NCI-H510A treated with DMSO at 0.1 percent for 48 hours (cell line): ENCODE measurements at regions not wholly inside any gene's neighbourhood (a gene's known extent, or its start where the extent isn't known, plus 50 kb on each side); places are given as distances from the start of the nearest gene placed in this dataset.
"Not testable (repeated sequence)": the region's sequence is repeated elsewhere in the genome, so short reads cannot be mapped to it uniquely, and the experiment has no call there.

Source experiments
- DNase-seq: peaks from one replicate; lab custom pipeline; 2025; lab: John Stamatoyannopoulos, UW

- no peak for DNase-seq
Measured at GRCh38 chr3:78313332-78313731, 1273.4 kb downstream of the ROBO2 start.

DNA sequence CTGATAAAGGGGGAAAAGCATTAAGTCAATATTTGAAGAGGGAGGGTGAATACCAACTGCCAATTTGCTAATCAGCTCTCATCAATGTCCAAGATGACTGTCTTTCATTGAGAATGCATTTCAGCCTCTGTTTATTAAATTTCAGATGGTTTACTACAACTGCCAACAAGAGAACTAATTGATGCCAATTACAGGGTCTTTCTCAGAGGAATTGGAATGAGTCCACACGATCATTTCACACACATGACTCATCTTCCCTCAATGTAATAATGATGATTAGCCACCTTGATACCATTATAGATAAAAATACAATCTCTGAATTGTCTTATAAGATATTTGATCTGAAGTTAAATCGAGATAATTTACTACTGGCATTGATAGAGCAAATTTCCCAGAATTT is 1274.4 kb downstream of the ROBO2 start:
- no peak for DNase-seq

DNA sequence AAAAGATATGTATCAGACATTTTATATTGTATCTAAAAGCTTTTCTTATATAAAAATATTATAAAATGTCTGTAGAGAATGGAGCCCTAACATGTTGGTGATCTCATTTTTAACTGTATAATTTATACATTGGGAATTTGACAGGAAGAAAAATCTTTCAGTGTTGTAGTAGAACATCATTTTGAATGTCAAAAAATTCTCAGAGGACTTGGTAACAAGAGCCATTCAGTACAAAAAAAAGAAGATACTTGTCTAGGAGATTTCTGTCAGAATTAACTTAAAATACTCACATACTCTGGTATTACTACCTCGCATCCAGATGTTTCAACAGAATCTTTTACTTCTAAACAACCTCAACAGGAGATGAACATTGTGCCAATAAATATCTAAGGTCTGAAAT is 1277.9 kb downstream of the ROBO2 start:
- DNase-seq: no peak

GRCh38 chr3:78322780-78323179 is 1282.9 kb downstream of the ROBO2 start:
- DNase-seq: no peak

DNA sequence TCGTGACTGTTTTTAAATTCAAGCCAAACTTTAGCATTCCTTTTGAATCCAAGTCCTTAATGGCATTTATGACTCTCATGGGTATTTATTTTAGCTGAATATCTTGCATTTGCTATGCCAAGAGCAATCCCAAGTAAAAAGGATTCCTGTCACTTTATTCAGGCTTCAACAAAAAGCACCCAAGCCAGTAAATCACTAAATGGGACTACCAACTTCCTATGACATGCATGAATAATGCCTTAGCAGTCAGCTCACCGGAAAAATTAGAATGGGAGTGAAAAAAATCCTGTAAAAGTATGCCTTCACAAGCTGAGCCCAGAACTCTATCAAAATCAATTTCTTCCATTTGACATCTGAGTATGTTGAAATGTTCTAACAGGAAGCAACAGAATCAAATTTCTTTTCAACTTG is 1297.9 kb downstream of the ROBO2 start:
- DNase-seq: no peak

GRCh38 chr3:78338405-78338804 is 1298.5 kb downstream of the ROBO2 start:
- DNase-seq: no peak

DNA sequence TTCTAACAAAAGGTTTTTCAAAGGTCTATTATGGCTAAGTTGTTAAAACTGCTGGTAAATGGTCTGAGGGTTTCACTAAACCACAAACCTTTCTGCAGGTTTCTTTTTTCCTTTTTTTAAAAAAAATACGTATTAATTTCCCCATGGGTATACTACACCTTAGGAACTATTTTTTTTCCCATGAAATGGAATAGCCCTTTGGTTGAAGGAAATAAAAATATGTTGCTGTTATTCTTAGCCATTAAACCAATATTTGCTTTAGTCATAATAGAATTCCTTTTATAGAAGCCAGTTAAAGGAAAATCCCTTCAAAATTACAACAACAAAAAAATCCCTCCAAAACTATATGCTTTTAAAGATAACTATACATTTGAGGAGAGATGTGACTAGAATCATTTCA is 1303.3 kb downstream of the ROBO2 start:
- DNase-seq: no peak

DNA sequence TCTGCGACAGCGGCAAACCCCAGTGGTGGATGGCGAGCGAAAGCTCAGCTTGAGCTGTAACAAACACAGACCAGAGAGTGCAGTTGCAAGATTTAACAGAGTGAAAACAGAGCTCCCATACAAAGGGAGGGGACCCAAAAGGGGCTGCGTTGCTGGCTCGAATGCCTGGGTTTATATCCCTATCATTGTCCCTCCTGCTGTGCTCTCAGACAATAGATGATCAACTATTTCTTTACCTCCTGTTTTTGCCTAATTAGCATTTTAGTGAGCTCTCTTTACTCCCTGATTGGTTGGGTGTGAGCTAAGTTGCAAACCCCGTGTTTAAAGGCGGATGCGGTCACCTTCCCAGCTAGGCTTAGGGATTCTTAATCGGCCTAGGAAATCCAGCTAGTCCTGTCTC is 1304.4 kb downstream of the ROBO2 start:
- DNase-seq: not testable (repeated sequence)

- no peak for DNase-seq
Measured at GRCh38 chr3:78344918-78345317, 1305.0 kb downstream of the ROBO2 start.

DNA sequence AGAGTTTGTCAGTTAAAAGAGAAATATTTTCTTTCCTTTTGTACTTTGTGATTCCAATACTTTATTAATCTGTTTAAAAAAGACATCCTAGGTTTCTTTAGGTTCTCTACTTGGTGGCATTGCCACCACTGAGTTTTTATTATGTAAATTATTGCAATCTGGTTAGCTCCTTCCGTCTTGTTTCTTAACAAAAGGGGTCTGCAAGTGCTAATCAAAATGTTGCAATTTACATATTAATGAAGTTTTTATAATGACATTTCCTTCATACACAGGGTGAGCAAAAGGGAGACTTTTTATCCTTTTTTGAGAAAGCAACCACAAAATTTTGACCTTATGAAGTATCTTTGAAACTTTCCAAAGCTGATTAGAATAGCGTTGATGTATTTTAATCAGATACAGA is 1307.3 kb downstream of the ROBO2 start:
- DNase-seq: no peak

- DNase-seq: no peak
Measured at GRCh38 chr3:78348664-78349063, 1308.8 kb downstream of the ROBO2 start.

DNA sequence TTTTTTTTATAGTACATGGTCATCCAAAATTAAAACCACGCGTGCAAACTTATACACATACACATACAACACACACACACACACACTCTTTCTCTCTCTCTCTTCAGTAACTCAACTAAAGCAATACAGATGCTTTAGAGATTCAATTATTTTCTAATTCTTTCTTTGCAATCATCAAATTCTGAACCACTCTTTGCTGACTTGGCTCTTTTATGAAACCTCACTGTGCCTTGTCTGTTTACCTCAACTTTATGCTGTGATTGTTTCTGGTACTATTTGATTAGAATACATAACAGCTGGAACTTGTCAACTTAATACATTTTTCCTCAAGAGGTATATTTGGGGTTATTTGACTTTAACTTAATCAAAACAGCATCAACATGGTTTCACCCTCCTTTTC is 1309.7 kb downstream of the ROBO2 start:
- DNase-seq: no peak

DNA sequence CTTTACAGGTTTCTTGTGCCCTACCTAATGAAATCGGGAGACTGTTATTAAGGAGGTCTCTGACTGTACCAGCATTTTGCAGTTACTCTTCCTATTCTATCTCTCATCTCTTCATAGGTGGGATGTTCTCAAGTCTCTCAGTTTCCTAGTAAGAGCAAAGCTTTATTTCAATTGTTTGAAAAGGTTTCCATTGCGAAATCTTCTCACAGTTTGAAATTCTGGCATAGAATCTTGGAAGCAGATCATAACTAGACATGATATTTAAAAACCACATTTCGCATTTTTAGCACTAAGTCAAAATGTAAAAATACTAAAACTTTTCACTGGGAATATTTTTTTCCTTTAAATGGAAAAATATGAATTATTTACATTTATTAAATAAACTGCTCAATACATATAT is 1311.4 kb downstream of the ROBO2 start:
- no peak for DNase-seq

DNA sequence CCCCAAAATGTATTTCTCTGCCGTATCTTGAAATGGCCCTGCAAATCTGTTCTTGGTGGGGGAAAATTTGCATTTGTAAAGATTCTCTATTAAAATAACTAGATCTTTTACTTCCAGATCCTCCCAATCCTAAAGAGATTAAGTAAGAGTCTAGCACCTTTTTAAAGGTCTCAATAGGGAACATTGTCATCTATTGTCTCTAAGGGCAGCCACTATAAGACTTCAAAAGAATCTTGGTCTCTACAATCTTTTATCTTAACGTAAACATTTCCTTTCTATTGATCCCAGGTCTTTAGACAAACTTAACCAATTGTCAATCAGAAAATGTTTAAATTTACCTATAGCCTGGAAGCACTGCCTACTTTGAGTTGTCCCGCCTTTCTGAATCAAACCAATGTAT is 1313.3 kb downstream of the ROBO2 start:
- no peak for DNase-seq

DNA sequence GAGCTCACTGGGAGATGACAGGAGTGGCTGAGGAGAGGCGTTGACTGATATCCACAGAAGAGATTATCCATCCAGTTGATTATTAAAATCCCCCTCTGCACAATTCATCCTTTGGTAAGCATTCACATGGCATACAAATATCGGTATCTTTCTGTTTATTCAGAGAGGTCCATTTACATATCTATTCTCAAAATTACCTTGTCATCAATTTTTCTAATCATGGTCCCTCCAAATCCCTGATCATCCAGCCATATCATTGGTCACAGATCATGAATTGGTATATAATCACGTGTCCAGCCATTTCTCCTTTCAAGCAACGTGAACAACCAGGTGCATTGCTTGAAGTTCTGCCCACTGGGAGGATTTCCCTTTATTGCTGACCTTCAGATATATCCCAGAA is 1321.0 kb downstream of the ROBO2 start:
- no peak for DNase-seq

- no peak for DNase-seq
Measured at GRCh38 chr3:78368636-78369345, 1328.9 kb downstream of the ROBO2 start.

DNA sequence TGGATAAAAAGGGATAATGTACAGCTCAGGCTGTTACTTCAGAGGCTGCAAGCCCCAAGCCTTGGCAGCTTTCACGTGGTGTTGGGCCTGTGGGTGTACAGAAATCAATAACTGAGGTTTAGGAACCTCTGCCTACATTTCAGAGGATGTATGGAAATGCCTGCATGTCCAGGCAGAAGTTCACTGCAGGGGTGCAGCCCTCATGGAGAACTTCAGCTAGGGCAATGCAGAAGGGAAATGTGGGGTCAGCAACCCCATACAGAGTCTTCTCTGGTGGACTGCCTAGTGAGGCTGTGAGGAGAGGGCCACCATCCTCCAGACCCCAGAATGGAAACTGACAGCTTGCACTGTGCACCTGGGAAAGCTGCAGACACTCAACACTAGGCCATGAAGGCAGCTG is 1350.3 kb downstream of the ROBO2 start:
- no peak for DNase-seq

DNA sequence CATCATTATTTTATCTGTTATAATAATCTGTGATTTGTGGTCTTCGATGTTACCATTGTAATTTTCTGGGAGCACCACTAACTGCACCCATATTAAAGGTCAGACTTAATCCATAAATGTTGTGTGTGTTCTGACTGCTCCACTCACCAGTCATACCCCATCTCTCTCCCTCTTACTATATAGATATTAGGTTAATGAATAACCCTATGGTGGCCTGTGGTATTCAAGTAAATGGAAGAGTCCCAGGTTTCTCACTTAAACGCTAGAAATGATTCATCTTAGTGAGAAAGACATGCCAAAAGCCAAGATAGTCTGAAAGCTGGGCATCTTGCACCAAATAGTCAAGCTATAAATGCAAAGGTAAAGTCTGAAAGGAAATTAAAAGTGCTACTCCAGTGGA is 1358.5 kb downstream of the ROBO2 start:
- DNase-seq: no peak

DNA sequence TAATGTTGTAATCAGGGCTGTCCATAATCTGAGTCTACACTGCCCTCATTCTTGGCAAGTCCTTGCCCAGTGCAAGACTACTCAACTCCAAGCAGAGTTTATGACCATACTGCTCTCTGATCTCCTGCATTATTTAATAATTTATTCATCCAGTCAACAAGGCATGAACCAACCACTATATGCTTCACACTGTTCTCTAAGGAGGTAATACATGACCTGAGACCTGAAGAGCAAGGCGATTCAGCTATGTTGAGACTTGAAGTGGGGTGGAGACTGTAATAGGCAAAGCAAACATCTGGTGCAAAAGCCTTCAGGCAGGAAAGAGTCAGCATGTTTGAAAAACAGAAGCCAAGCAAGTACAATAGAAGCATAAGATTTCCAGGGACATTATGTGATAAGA is 1362.8 kb downstream of the ROBO2 start:
- no peak for DNase-seq

DNA sequence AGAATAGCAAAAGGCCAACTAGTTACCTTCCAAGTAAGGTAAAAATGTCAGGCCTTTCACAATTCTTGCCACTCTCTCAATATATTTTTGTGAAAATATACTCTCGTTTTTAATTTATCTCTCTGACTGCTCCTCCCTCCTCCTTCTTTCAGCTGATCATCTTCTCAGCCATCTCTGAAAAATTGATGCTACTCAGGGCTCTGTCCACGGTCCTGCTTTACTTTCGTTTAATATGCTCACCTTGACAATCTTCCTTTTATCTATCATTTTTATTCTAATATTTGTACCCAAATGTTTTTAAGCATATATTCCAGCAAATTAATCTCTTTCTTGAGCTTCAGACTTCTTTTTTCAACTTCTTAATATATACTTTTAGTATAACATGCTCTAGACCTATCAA is 1362.1 kb downstream of the ROBO1 start:
- no peak for DNase-seq

DNA sequence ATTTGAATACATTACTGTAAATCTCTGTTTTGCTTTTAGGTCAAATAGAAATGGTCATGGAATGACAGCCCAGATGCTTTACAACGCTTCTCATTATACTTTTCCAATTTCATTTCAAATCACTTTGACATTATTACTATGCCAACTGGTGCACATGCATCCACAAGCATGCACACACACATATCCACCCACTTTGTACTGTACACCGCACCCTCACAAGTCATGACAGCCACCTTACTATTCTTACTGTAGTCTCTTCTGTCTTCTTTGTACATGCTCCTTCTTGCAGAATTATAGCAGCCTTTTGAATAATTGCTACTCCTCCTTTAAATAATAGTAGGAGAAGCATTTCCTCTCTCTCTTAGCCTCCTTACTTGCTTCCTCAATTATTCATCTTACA is 1361.4 kb downstream of the ROBO1 start:
- no peak for DNase-seq

GRCh38 chr3:78410077-78410476 is 1357.7 kb downstream of the ROBO1 start:
- DNase-seq: no peak

GRCh38 chr3:78414261-78414660 is 1353.5 kb downstream of the ROBO1 start:
- no peak for DNase-seq

- DNase-seq: no peak
Measured at GRCh38 chr3:78420611-78421010, 1347.2 kb downstream of the ROBO1 start.
